ENCODE measurements at regions not wholly inside any gene's neighbourhood (a gene's known extent, or its start where the extent isn't known, plus 50 kb on each side); places are given as distances from the start of the nearest gene placed in this dataset.

GRCh38 chr7:41058986-41059741 lies 643.7 kb downstream of the INHBA start:
- DNase-seq: peak; percentile 41

- peak; percentile 67 for DNase-seq
Measured at GRCh38 chr7:41054960-41055661, 647.8 kb downstream of the INHBA start.

- DNase-seq: no peak
Measured at GRCh38 chr7:41053820-41054219, 649.1 kb downstream of the INHBA start.

- peak; percentile 95 for DNase-seq
Measured at GRCh38 chr7:41052736-41053135, 650.2 kb downstream of the INHBA start.

GRCh38 chr7:41052201-41052600 lies 650.7 kb downstream of the INHBA start:
- no peak for DNase-seq

GRCh38 chr7:41051535-41051934 lies 651.4 kb downstream of the INHBA start:
- DNase-seq: no peak

- DNase-seq: no peak
Measured at GRCh38 chr7:41051062-41051461, 651.8 kb downstream of the INHBA start.

- DNase-seq: no peak
Measured at GRCh38 chr7:41048771-41049170, 654.1 kb downstream of the INHBA start.

- DNase-seq: peak; percentile 60
Measured at GRCh38 chr7:41047789-41048191, 655.1 kb downstream of the INHBA start.

- no peak for DNase-seq
Measured at GRCh38 chr7:41047211-41047610, 655.7 kb downstream of the INHBA start.

- DNase-seq: no peak
Measured at GRCh38 chr7:41046776-41047175, 656.1 kb downstream of the INHBA start.

- no peak for DNase-seq
Measured at GRCh38 chr7:41046221-41046761, 656.6 kb downstream of the INHBA start.

GRCh38 chr7:41045556-41046123 lies 657.2 kb downstream of the INHBA start:
- no peak for DNase-seq

GRCh38 chr7:41039981-41040380 lies 662.9 kb downstream of the INHBA start:
- DNase-seq: no peak

- no peak for DNase-seq
Measured at GRCh38 chr7:41039386-41039953, 663.4 kb downstream of the INHBA start.

- no peak for DNase-seq
Measured at GRCh38 chr7:41038211-41038610, 664.7 kb downstream of the INHBA start.

- no peak for DNase-seq
Measured at GRCh38 chr7:41037691-41038090, 665.2 kb downstream of the INHBA start.

- DNase-seq: no peak
Measured at GRCh38 chr7:41035794-41036193, 667.1 kb downstream of the INHBA start.

- DNase-seq: no peak
Measured at GRCh38 chr7:41033500-41033899, 669.4 kb downstream of the INHBA start.

- no peak for DNase-seq
Measured at GRCh38 chr7:41030673-41031072, 672.2 kb downstream of the INHBA start.

- DNase-seq: no peak
Measured at GRCh38 chr7:41029072-41029499, 673.8 kb downstream of the INHBA start.

- no peak for DNase-seq
Measured at GRCh38 chr7:41028580-41028979, 674.3 kb downstream of the INHBA start.

GRCh38 chr7:41027428-41028115 lies 675.3 kb downstream of the INHBA start:
- DNase-seq: no peak
